GM12874 (cell line): ENCODE measurements at regions not wholly inside any gene's neighbourhood (a gene's known extent, or its start where the extent isn't known, plus 50 kb on each side); places are given as distances from the start of the nearest gene placed in this dataset.

ENCODE experiments used
- CTCF ChIP-seq: IDR thresholded peaks from 2 replicates; pipeline ENCODE4 v1.5.1; 2011; ENCODE audit warnings: low read depth, mild to moderate bottlenecking, control low read depth, low read length, moderate library complexity; ENCODE audit not compliant: insufficient read depth

GRCh38 chr5:61631438-61631941 is 299.4 kb downstream of the ZSWIM6 start:
- no peak for TF ChIP-seq CTCF

GRCh38 chr5:61632064-61632463 is 300.0 kb downstream of the ZSWIM6 start:
- TF ChIP-seq CTCF: no peak

GRCh38 chr5:61635271-61635670 is 303.2 kb downstream of the ZSWIM6 start:
- no peak for TF ChIP-seq CTCF

GRCh38 chr5:61637566-61637965 is 305.5 kb downstream of the ZSWIM6 start:
- no peak for TF ChIP-seq CTCF

- TF ChIP-seq CTCF: no peak
Measured at GRCh38 chr5:61638476-61638875, 306.4 kb downstream of the ZSWIM6 start.

GRCh38 chr5:61640179-61641021 is 308.3 kb downstream of the ZSWIM6 start:
- TF ChIP-seq CTCF: no peak

GRCh38 chr5:61641748-61642565 is 309.9 kb downstream of the ZSWIM6 start:
- TF ChIP-seq CTCF: no peak
